ENCODE measurements at regions not wholly inside any gene's neighbourhood (a gene's known extent, or its start where the extent isn't known, plus 50 kb on each side); places are given as distances from the start of the nearest gene placed in this dataset.

DNA sequence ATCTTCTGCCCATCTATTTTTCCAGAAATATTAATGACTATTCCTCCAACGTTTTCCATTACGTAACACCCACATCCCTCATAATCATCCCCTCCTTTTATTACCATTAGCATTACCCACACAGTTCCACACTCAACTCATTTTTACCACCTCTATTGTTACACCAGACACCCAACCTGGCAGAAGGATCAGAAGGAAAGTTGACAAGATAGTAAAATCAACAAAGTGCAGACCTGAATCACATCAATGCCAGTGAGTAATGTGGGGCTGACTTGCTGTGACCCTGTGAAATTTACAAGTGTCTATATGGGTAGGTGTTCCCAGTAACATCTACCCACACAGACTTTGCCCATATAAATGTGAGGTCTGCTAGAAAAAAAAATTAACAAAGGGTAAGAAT lies 568.2 kb downstream of the MAFB start:
- TF ChIP-seq TBP (IDR thresholded peaks at IDR 0.05; ENCODE audit: low read depth, low read length) (no peak), SUZ12 (IDR thresholded peaks at IDR 0.05; ENCODE audit: low read length) (no peak), JUND (IDR thresholded peaks at IDR 0.05; ENCODE audit: low read length) (no peak), YY1 (IDR thresholded peaks at IDR 0.05; ENCODE audit: low read depth, low read length) (no peak), CTCF (IDR thresholded peaks at IDR 0.05; ENCODE audit: control extremely low read depth in 1 of 3, insufficient read depth in 1 of 3, low read depth in 1 of 3, low read length in 3 of 3) (no peak), EGR1 (IDR thresholded peaks at IDR 0.05; ENCODE audit: borderline replicate concordance, low read depth, low read length) (no peak)
- TF ChIP-seq, protein P1, sequence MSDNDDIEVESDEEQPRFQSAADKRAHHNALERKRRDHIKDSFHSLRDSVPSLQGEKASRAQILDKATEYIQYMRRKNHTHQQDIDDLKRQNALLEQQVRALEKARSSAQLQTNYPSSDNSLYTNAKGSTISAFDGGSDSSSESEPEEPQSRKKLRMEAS (IDR thresholded peaks at IDR 0.05), result no peak
